Smooth muscle cell (in vitro differentiated cells): ENCODE measurements at regions not wholly inside any gene's neighbourhood (a gene's known extent, or its start where the extent isn't known, plus 50 kb on each side); places are given as distances from the start of the nearest gene placed in this dataset.
"Not testable (repeated sequence)": the region's sequence is repeated elsewhere in the genome, so short reads cannot be mapped to it uniquely, and the experiment has no call there.

Experiments used
- DNase-seq: peaks from one replicate; lab custom pipeline; 2025; ENCODE audit not compliant: unreplicated experiment; lab: John Stamatoyannopoulos, UW
- H2AFZ ChIP-seq: fragments of 200-600 bp; sonication (generic); 2 replicates; pipeline ENCODE4 v1.6.0; 2016; ENCODE audit warnings: antibody characterized with exemption, low read depth, mild to moderate bottlenecking
- H3F3A ChIP-seq: fragments of 200-600 bp; sonication (generic); 2 replicates; pipeline ENCODE4 v1.6.0; 2017; ENCODE audit warnings: antibody characterized with exemption, low read depth
- H3K27ac ChIP-seq: fragments of 200-600 bp; sonication (generic); 2 replicates; pipeline ENCODE4 v1.5.1; 2016; ENCODE audit warnings: low read depth, mild to moderate bottlenecking
- H3K27me3 ChIP-seq: fragments of 200-600 bp; sonication (generic); 2 replicates; pipeline ENCODE4 v1.6.1; 2016; ENCODE audit warnings: low read depth, mild to moderate bottlenecking
- H3K36me3 ChIP-seq: fragments of 200-600 bp; sonication (generic); 2 replicates; pipeline ENCODE4 v1.5.1; 2016; ENCODE audit warnings: low read depth
- H3K4me1 ChIP-seq: fragments of 200-600 bp; sonication (generic); 2 replicates; pipeline ENCODE4 v1.5.1; 2016; ENCODE audit warnings: low read depth
- H3K4me2 ChIP-seq: fragments of 200-600 bp; sonication (generic); 2 replicates; pipeline ENCODE4 v1.6.0; 2016; ENCODE audit warnings: mild to moderate bottlenecking
- H3K4me3 ChIP-seq: fragments of 200-600 bp; sonication (generic); 2 replicates; pipeline ENCODE4 v1.5.1; 2016; ENCODE audit warnings: mild to moderate bottlenecking
- H3K79me2 ChIP-seq: fragments of 200-600 bp; sonication (generic); 2 replicates; pipeline ENCODE4 v1.6.0; 2016; ENCODE audit warnings: low read depth, mild to moderate bottlenecking
- H3K9ac ChIP-seq: fragments of 200-600 bp; sonication (generic); 2 replicates; pipeline ENCODE4 v1.6.0; 2016; ENCODE audit warnings: low read depth
- H3K9me3 ChIP-seq: fragments of 200-600 bp; sonication (generic); replicated peaks from 2 replicates; pipeline ENCODE4 v1.5.1; 2016; ENCODE audit warnings: low read depth
- H4K20me1 ChIP-seq: fragments of 200-600 bp; sonication (generic); 2 replicates; pipeline ENCODE4 v1.6.0; 2016; ENCODE audit warnings: low read depth
- WGBS: methylation state at CpG from one replicate; pipeline ENCODE4 v1.1.7; 2016; ENCODE audit warnings: low lambda C conversion rate; 5-methylcytosine and 5-hydroxymethylcytosine counted together
- TF ChIP-seq, protein P1 (sequence below): fragments of 200-600 bp; sonication (generic); IDR thresholded peaks from 2 replicates; pipeline ENCODE4 v1.5.1; 2017; ENCODE audit warnings: borderline replicate concordance, mild to moderate bottlenecking, antibody characterized with exemption; ENCODE audit not compliant: insufficient read depth, poor library complexity, severe bottlenecking

DNA sequence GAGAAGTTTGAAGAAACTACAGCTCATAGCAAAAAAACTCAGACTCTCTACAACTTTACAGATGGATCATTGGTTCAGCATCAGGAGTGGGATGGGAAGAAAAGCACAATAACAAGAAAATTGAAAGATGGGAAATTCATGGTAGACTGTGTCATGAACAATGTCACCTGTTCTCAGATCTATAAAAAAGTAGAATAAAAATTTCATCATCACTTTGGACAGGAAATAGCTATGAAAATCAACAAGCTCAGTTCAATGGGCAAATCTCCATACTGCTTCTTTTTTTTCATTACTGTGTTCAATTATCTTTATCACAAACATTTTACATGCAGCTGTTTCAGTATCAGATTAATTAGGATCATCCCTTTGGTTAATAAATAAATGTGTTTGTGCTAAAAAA lies 76.5 kb upstream of the RAPGEF2 start:
- H3K4me2 ChIP-seq, result no peak overlapping the region
- no peaks in the 10 kb centered on the region for H3K9me3 ChIP-seq
- H3F3A ChIP-seq, result no peaks in the 10 kb centered on the region
- H3K27ac ChIP-seq, result no peak overlapping the region
- no peaks in the 10 kb centered on the region for H3K27me3 ChIP-seq
- H3K9ac ChIP-seq, result no peak overlapping the region
- DNase-seq, result no peak
- H3K36me3 ChIP-seq, result no peaks in the 10 kb centered on the region
- no peak overlapping the region for H2AFZ ChIP-seq
- no peak overlapping the region for H3K4me3 ChIP-seq
- TF ChIP-seq, protein P1, sequence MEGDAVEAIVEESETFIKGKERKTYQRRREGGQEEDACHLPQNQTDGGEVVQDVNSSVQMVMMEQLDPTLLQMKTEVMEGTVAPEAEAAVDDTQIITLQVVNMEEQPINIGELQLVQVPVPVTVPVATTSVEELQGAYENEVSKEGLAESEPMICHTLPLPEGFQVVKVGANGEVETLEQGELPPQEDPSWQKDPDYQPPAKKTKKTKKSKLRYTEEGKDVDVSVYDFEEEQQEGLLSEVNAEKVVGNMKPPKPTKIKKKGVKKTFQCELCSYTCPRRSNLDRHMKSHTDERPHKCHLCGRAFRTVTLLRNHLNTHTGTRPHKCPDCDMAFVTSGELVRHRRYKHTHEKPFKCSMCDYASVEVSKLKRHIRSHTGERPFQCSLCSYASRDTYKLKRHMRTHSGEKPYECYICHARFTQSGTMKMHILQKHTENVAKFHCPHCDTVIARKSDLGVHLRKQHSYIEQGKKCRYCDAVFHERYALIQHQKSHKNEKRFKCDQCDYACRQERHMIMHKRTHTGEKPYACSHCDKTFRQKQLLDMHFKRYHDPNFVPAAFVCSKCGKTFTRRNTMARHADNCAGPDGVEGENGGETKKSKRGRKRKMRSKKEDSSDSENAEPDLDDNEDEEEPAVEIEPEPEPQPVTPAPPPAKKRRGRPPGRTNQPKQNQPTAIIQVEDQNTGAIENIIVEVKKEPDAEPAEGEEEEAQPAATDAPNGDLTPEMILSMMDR, result no peak
- no peaks in the 10 kb centered on the region for H3K4me1 ChIP-seq
- no peaks in the 10 kb centered on the region for H3K79me2 ChIP-seq
- H4K20me1 ChIP-seq, result no peaks in the 10 kb centered on the region

DNA sequence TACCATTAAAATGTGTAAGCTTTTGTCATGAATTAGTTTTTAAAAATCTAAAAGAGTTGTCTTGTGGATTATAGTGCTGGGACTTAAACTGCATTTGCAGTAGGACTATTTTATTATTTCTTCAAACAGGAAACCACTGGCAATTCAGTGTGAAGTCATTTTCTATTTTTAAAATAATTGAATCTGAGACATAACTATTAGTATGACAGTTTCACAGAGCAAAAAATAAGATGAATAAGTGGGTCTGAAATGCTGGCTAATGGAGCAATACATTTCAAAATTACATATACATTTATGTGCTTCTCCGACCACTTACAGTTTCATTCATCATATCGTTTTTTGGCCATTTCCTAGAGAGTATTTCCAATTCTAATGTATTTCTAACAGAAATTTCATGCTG lies 75.3 kb upstream of the RAPGEF2 start:
- H2AFZ ChIP-seq, result no peak overlapping the region
- H3K79me2 ChIP-seq, result no peaks in the 10 kb centered on the region
- no peaks in the 10 kb centered on the region for H3K9me3 ChIP-seq
- no peak overlapping the region for H3K27ac ChIP-seq
- H3K4me1 ChIP-seq, result no peaks in the 10 kb centered on the region
- H3F3A ChIP-seq, result no peaks in the 10 kb centered on the region
- 79% methylated on average over 2 of the region's 2 CpGs for WGBS
- no peaks in the 10 kb centered on the region for H3K36me3 ChIP-seq
- DNase-seq, result no peak
- TF ChIP-seq, protein P1, result no peak
- no peaks in the 10 kb centered on the region for H3K27me3 ChIP-seq
- H4K20me1 ChIP-seq, result no peaks in the 10 kb centered on the region
- H3K4me2 ChIP-seq, result no peak overlapping the region
- no peak overlapping the region for H3K4me3 ChIP-seq
- H3K9ac ChIP-seq, result no peak overlapping the region

DNA sequence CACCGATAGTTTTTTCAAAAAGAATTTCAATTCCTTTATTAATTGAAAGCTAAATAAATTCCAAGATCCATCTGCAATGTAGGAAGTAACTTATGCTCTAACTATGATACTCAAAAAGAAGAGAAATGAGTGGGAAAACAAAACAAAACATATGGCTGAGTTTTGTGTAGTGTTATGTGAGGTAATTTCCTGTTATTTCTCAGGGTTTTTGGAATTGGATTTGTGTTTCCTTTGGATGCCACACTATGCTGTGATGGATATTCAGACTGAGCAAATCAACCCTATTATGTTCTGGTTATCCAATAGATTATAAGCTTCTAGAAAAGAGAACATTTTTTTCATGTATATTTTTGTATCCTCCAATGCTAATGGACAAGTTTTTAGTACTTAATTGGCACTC lies 73.4 kb upstream of the RAPGEF2 start:
- Histone ChIP-seq H3K79me2 (no peaks in the 10 kb centered on the region), H4K20me1 (no peaks in the 10 kb centered on the region), H3K4me2 (no peak overlapping the region), H2AFZ (no peak overlapping the region), H3K4me3 (no peak overlapping the region), H3K4me1 (no peaks in the 10 kb centered on the region), H3F3A (no peaks in the 10 kb centered on the region), H3K27me3 (no peaks in the 10 kb centered on the region), H3K9me3 (no peaks in the 10 kb centered on the region), H3K27ac (no peak overlapping the region), H3K36me3 (no peaks in the 10 kb centered on the region), H3K9ac (no peak overlapping the region)
- WGBS, result 86% methylated on average over 1 of the region's 1 CpG
- TF ChIP-seq, protein P1, result no peak
- DNase-seq, result no peak

DNA sequence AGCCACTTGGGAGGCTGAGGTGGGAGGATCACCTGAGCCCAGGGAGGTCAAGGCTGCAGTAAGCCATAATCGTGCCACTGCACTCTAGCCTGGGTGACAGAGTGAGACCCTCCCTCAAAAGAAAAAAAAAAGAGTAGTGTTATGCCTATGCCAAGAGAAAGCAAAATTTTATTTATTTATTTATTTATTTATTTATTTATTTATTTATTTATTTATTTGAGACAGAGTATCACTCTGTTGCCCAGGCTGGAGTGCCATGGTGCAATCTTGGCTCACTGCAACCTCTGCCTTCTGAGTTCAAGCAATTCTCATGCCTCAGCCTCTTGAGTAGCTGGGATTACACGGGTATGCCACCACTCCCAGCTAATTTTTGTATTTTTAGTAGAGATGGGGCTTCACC lies 72.6 kb upstream of the RAPGEF2 start:
- H2AFZ ChIP-seq, H3K4me3 ChIP-seq, H3K9me3 ChIP-seq, H3K4me2 ChIP-seq, H3K27ac ChIP-seq, H4K20me1 ChIP-seq, H3K4me1 ChIP-seq, H3F3A ChIP-seq, H3K36me3 ChIP-seq, H3K9ac ChIP-seq, H3K27me3 ChIP-seq, H3K79me2 ChIP-seq, DNase-seq: not testable (repeated sequence)
- 77% methylated on average over 2 of the region's 2 CpGs for WGBS
